MM.1S (cell line): ENCODE measurements at regions not wholly inside any gene's neighbourhood (a gene's known extent, or its start where the extent isn't known, plus 50 kb on each side); places are given as distances from the start of the nearest gene placed in this dataset.

Experiments
- DNase-seq: peaks from one replicate; pipeline ENCODE4 v3.0.0-alpha.2; 2015
- H2AFZ ChIP-seq: fragments of 300-600 bp; sonication (generic); 2 replicates; pipeline ENCODE4 v1.6.0; 2016; ENCODE audit warnings: antibody characterized with exemption, low read length
- H3F3A ChIP-seq: fragments of 300-600 bp; sonication (generic); 2 replicates; pipeline ENCODE4 v1.6.1; 2016; ENCODE audit warnings: mild to moderate bottlenecking, antibody characterized with exemption, low read length, moderate library complexity, mixed read lengths; ENCODE audit not compliant: insufficient read depth
- H3K27ac ChIP-seq: fragments of 300-600 bp; sonication (generic); 2 replicates; pipeline ENCODE4 v1.5.1; 2016; ENCODE audit warnings: mild to moderate bottlenecking, low read length
- H3K27me3 ChIP-seq: fragments of 300-600 bp; sonication (generic); replicated peaks from 2 replicates; pipeline ENCODE4 v1.6.0; 2016; ENCODE audit warnings: low read length; ENCODE audit not compliant: insufficient read depth
- H3K36me3 ChIP-seq: fragments of 300-600 bp; sonication (generic); replicated peaks from 2 replicates; pipeline ENCODE4 v1.6.1; 2016; ENCODE audit warnings: mild to moderate bottlenecking, low read length, mixed read lengths; ENCODE audit not compliant: insufficient read depth
- H3K4me1 ChIP-seq: fragments of 300-600 bp; sonication (generic); 2 replicates; pipeline ENCODE4 v1.6.1; 2016; ENCODE audit warnings: low read length, mixed read lengths
- H3K4me2 ChIP-seq: fragments of 300-600 bp; sonication (generic); 2 replicates; pipeline ENCODE4 v1.6.0; 2016; ENCODE audit warnings: low read depth, low read length
- H3K4me3 ChIP-seq: fragments of 300-600 bp; sonication (generic); 2 replicates; pipeline ENCODE4 v1.5.1; 2016; ENCODE audit warnings: low read length, mixed read lengths
- H3K79me2 ChIP-seq: fragments of 300-600 bp; sonication (generic); 2 replicates; pipeline ENCODE4 v1.6.1; 2016; ENCODE audit warnings: mixed run types, low read length, mixed read lengths
- H3K9ac ChIP-seq: fragments of 300-600 bp; sonication (generic); 2 replicates; pipeline ENCODE4 v1.6.1; 2016; ENCODE audit warnings: low read length, mixed read lengths
- H3K9me2 ChIP-seq: fragments of 300-600 bp; sonication (generic); replicated peaks from 2 replicates; pipeline ENCODE4 v1.6.1; 2016; ENCODE audit warnings: mild to moderate bottlenecking, low read length, mixed read lengths; ENCODE audit not compliant: insufficient read depth
- H3K9me3 ChIP-seq: fragments of 300-600 bp; sonication (generic); replicated peaks from 2 replicates; pipeline ENCODE4 v1.6.1; 2016; ENCODE audit warnings: mild to moderate bottlenecking, low read length, mixed read lengths; ENCODE audit not compliant: insufficient read depth
- H4K20me1 ChIP-seq: fragments of 300-600 bp; sonication (generic); 2 replicates; pipeline ENCODE4 v1.6.1; 2016; ENCODE audit warnings: mild to moderate bottlenecking, low read length, moderate library complexity, mixed read lengths; ENCODE audit not compliant: insufficient read depth
- CTCF ChIP-seq: fragments of 300-600 bp; sonication (generic); IDR thresholded peaks from 2 replicates; pipeline ENCODE4 v1.5.1; 2016; ENCODE audit warnings: antibody characterized with exemption, low read length, mixed read lengths
- EZH2 ChIP-seq: fragments of 300-600 bp; sonication (generic); optimal IDR thresholded peaks from 2 replicates; pipeline ENCODE3; 2017; ENCODE audit warnings: low read depth, mild to moderate bottlenecking, antibody characterized with exemption, low read length, mixed read lengths
- EZH2phosphoT487 ChIP-seq: fragments of 300-600 bp; sonication (generic); IDR thresholded peaks from 2 replicates; pipeline ENCODE4 v1.6.1; 2018; ENCODE audit warnings: antibody characterized with exemption, low read length

GRCh38 chr12:106010741-106011140, 128.0 kb downstream of the NUAK1 start:
- H3K4me3 ChIP-seq: no peak overlapping the region
- DNase-seq: no peak
- H3K9me3 ChIP-seq: no peaks in the 10 kb centered on the region
- H3K36me3 ChIP-seq: no peaks in the 10 kb centered on the region
- H3K9me2 ChIP-seq: no peaks in the 10 kb centered on the region
- H3K4me1 ChIP-seq: no peaks in the 10 kb centered on the region
- H3K27ac ChIP-seq: no peak overlapping the region
- no peak overlapping the region for H2AFZ ChIP-seq
- H3K79me2 ChIP-seq: no peaks in the 10 kb centered on the region
- H3K9ac ChIP-seq: no peak overlapping the region
- H3K4me2 ChIP-seq: no peak overlapping the region
- H3K27me3 ChIP-seq: no peaks in the 10 kb centered on the region
- TF ChIP-seq EZH2 (no peak), CTCF (no peak), EZH2phosphoT487 (no peak)
- no peaks in the 10 kb centered on the region for H4K20me1 ChIP-seq
- no peaks in the 10 kb centered on the region for H3F3A ChIP-seq
